CD4-positive, CD25-positive, alpha-beta regulatory T cell (primary cell): ENCODE measurements at regions not wholly inside any gene's neighbourhood (a gene's known extent, or its start where the extent isn't known, plus 50 kb on each side); places are given as distances from the start of the nearest gene placed in this dataset.

Source experiments
- ATAC-seq, 2 donors: fragments of 150-1000 bp; cut with Tn5 transposase; one replicate each; pipeline ENCODE4 v1.10.0; 2021; ENCODE audit warnings: low read depth in 2 of 2, moderate number of reproducible peaks in 2 of 2, moderate library complexity in 1 of 2
- DNase-seq, 3 donors: peaks; one replicate each; pipeline versions ENCODE4 v3.0.0 to v3.0.0-alpha.2; 2012 to 2022; ENCODE audit warnings: mixed read lengths in 1 of 3
- H3K27ac ChIP-seq: one replicate; pipeline ENCODE4 v1.7.0; 2013; ENCODE audit warnings: mild to moderate bottlenecking, low read length; ENCODE audit not compliant: insufficient read depth, poor library complexity, severe bottlenecking
- H3K27me3 ChIP-seq: one replicate; pipeline ENCODE4 v1.7.0; 2013; ENCODE audit warnings: low read length; ENCODE audit not compliant: control insufficient read depth, insufficient read depth
- H3K36me3 ChIP-seq: one replicate; pipeline ENCODE4 v1.7.0; 2013; ENCODE audit warnings: mild to moderate bottlenecking, low read length, moderate library complexity; ENCODE audit not compliant: control insufficient read depth, insufficient read depth
- H3K4me1 ChIP-seq: 2 replicates; pipeline ENCODE4 v1.7.0; 2013; ENCODE audit warnings: mild to moderate bottlenecking, low read length; ENCODE audit not compliant: insufficient read depth, control insufficient read depth, poor library complexity, severe bottlenecking
- H3K4me3 ChIP-seq: one replicate; pipeline ENCODE4 v1.7.0; 2013; ENCODE audit warnings: low read depth, mild to moderate bottlenecking, low read length, moderate library complexity
- H3K9me3 ChIP-seq, 2 experiments: 1 replicate in 1 of 2; 2 replicates in 1 of 2; pipeline ENCODE4 v1.7.0; 2013; ENCODE audit warnings: low read length in 2 of 2, mild to moderate bottlenecking in 1 of 2, moderate library complexity in 1 of 2; ENCODE audit not compliant: control insufficient read depth in 2 of 2
- H3K27ac Mint-ChIP-seq, 3 donors: one replicate each; pipeline ENCODE4 v1.8.0; 2020 to 2022; ENCODE audit warnings: mild to moderate bottlenecking in 3 of 3, mixed read lengths in 3 of 3, moderate library complexity in 2 of 3
- H3K27me3 Mint-ChIP-seq: one replicate; pipeline ENCODE4 v1.8.0; 2022; ENCODE audit warnings: mild to moderate bottlenecking, mixed read lengths
- H3K36me3 Mint-ChIP-seq: one replicate; pipeline ENCODE4 v1.8.0; 2020; ENCODE audit warnings: mixed read lengths
- H3K4me1 Mint-ChIP-seq, 4 donors: one replicate each; pipeline ENCODE4 v1.8.0; 2020 to 2022; ENCODE audit warnings: mixed read lengths in 4 of 4, mild to moderate bottlenecking in 1 of 4
- H3K4me3 Mint-ChIP-seq, 4 donors: one replicate each; pipeline ENCODE4 v1.8.0; 2020 to 2022; ENCODE audit warnings: mild to moderate bottlenecking in 4 of 4, mixed read lengths in 4 of 4, moderate library complexity in 3 of 4
- H3K9me3 Mint-ChIP-seq, 7 donors: one replicate each; pipeline ENCODE4 v1.8.0; 2020 to 2022; ENCODE audit warnings: mixed read lengths in 7 of 7, mild to moderate bottlenecking in 3 of 7, moderate library complexity in 2 of 7

- Mint-ChIP-seq H3K27ac (peak overlapping the region in 1 of 3 donors; percentile 16), H3K36me3 (no peaks in the 10 kb centered on the region), H3K4me1 (peaks cover 0 to 12% (median 5%) of the 10 kb centered on the region in 4 donors), H3K4me3 (no peak overlapping the region), H3K27me3 (no peaks in the 10 kb centered on the region), H3K9me3 (no peaks in the 10 kb centered on the region)
- Histone ChIP-seq H3K36me3 (no peaks in the 10 kb centered on the region), H3K27me3 (no peaks in the 10 kb centered on the region), H3K4me3 (no peak overlapping the region), H3K9me3 (no peaks in the 10 kb centered on the region), H3K27ac (no peak overlapping the region), H3K4me1 (peaks cover 8% of the 10 kb centered on the region)
- DNase-seq (no peak), ATAC-seq (no peak)
These were observed 112.8 kb downstream of the CDC42EP3 start for GRCh38 chr2:37558623-37559022.

- Mint-ChIP-seq H3K9me3 (no peaks in the 10 kb centered on the region), H3K27ac (no peak overlapping the region), H3K36me3 (no peaks in the 10 kb centered on the region), H3K4me1 (peaks cover 0 to 13% (median 5%) of the 10 kb centered on the region in 4 donors), H3K4me3 (no peak overlapping the region), H3K27me3 (no peaks in the 10 kb centered on the region)
- Histone ChIP-seq H3K27ac (no peak overlapping the region), H3K36me3 (no peaks in the 10 kb centered on the region), H3K9me3 (no peaks in the 10 kb centered on the region), H3K4me1 (peaks cover 5% of the 10 kb centered on the region), H3K27me3 (no peaks in the 10 kb centered on the region), H3K4me3 (no peak overlapping the region)
- ATAC-seq (no peak), DNase-seq (no peak)
These were observed 111.1 kb downstream of the CDC42EP3 start for GRCh38 chr2:37560241-37560848.

GRCh38 chr2:37560863-37561614, 110.4 kb downstream of the CDC42EP3 start:
- Histone ChIP-seq H3K36me3 (no peaks in the 10 kb centered on the region), H3K4me3 (no peak overlapping the region), H3K27ac (no peak overlapping the region), H3K4me1 (no peaks in the 10 kb centered on the region), H3K27me3 (no peaks in the 10 kb centered on the region), H3K9me3 (no peaks in the 10 kb centered on the region)
- ATAC-seq: no peak
- no peak overlapping the region for H3K27ac Mint-ChIP-seq
- H3K9me3 Mint-ChIP-seq: no peaks in the 10 kb centered on the region
- no peaks in the 10 kb centered on the region for H3K27me3 Mint-ChIP-seq
- H3K4me1 Mint-ChIP-seq: peaks cover 0 to 13% (median 5%) of the 10 kb centered on the region in 4 donors
- no peak overlapping the region for H3K4me3 Mint-ChIP-seq
- H3K36me3 Mint-ChIP-seq: no peaks in the 10 kb centered on the region
- DNase-seq: no peak

- no peaks in the 10 kb centered on the region for H3K4me1 ChIP-seq
- no peak overlapping the region for H3K4me3 ChIP-seq
- no peaks in the 10 kb centered on the region for H3K36me3 Mint-ChIP-seq
- no peaks in the 10 kb centered on the region for H3K36me3 ChIP-seq
- no peak overlapping the region for H3K4me3 Mint-ChIP-seq
- H3K9me3 ChIP-seq: no peaks in the 10 kb centered on the region
- H3K27ac ChIP-seq: no peak overlapping the region
- no peaks in the 10 kb centered on the region for H3K27me3 ChIP-seq
- ATAC-seq (peak; percentile 57 to 66), DNase-seq (no peak)
- H3K27me3 Mint-ChIP-seq: no peaks in the 10 kb centered on the region
- H3K4me1 Mint-ChIP-seq: peaks cover 0 to 13% (median 7%) of the 10 kb centered on the region in 4 donors
- H3K9me3 Mint-ChIP-seq: peaks cover 0 to 2% (median 0%) of the 10 kb centered on the region in 7 donors
- peak overlapping the region in 1 of 3 donors; percentile 32 for H3K27ac Mint-ChIP-seq
These were observed 109.5 kb downstream of the CDC42EP3 start for GRCh38 chr2:37561615-37562569.

- ATAC-seq (no peak), DNase-seq (no peak)
- no peaks in the 10 kb centered on the region for H3K36me3 Mint-ChIP-seq
- peaks cover 0 to 2% (median 0%) of the 10 kb centered on the region in 7 donors for H3K9me3 Mint-ChIP-seq
- no peak overlapping the region for H3K27ac ChIP-seq
- H3K27me3 ChIP-seq: no peaks in the 10 kb centered on the region
- H3K36me3 ChIP-seq: no peaks in the 10 kb centered on the region
- H3K27me3 Mint-ChIP-seq: no peaks in the 10 kb centered on the region
- no peak overlapping the region for H3K4me3 ChIP-seq
- no peaks in the 10 kb centered on the region for H3K9me3 ChIP-seq
- no peak overlapping the region for H3K27ac Mint-ChIP-seq
- H3K4me1 Mint-ChIP-seq: peaks cover 2 to 16% (median 9%) of the 10 kb centered on the region in 4 donors
- H3K4me3 Mint-ChIP-seq: no peak overlapping the region
- H3K4me1 ChIP-seq: peaks cover 2% of the 10 kb centered on the region
These were observed 107.9 kb downstream of the CDC42EP3 start for GRCh38 chr2:37563375-37564015.

- Mint-ChIP-seq H3K9me3 (peaks cover 0 to 2% (median 0%) of the 10 kb centered on the region in 7 donors), H3K4me3 (no peak overlapping the region), H3K4me1 (peaks cover 7 to 22% (median 14%) of the 10 kb centered on the region in 4 donors), H3K27ac (no peak overlapping the region), H3K36me3 (no peaks in the 10 kb centered on the region), H3K27me3 (no peaks in the 10 kb centered on the region)
- H3K9me3 ChIP-seq: no peaks in the 10 kb centered on the region
- H3K27me3 ChIP-seq: no peaks in the 10 kb centered on the region
- H3K4me1 ChIP-seq: peaks cover 11% of the 10 kb centered on the region
- no peak overlapping the region for H3K27ac ChIP-seq
- no peak overlapping the region for H3K4me3 ChIP-seq
- no peaks in the 10 kb centered on the region for H3K36me3 ChIP-seq
- ATAC-seq (no peak), DNase-seq (no peak)
These were observed 107.1 kb downstream of the CDC42EP3 start for GRCh38 chr2:37564356-37564755.

- H3K9me3 Mint-ChIP-seq: peaks cover 0 to 2% (median 0%) of the 10 kb centered on the region in 7 donors
- DNase-seq: no peak
- no peaks in the 10 kb centered on the region for H3K36me3 Mint-ChIP-seq
- Histone ChIP-seq H3K4me1 (peaks cover 11% of the 10 kb centered on the region), H3K9me3 (no peaks in the 10 kb centered on the region), H3K27ac (no peak overlapping the region), H3K27me3 (no peaks in the 10 kb centered on the region), H3K4me3 (no peak overlapping the region), H3K36me3 (no peaks in the 10 kb centered on the region)
- ATAC-seq: no peak
- peaks cover 7 to 22% (median 16%) of the 10 kb centered on the region in 4 donors for H3K4me1 Mint-ChIP-seq
- H3K4me3 Mint-ChIP-seq: no peak overlapping the region
- H3K27ac Mint-ChIP-seq: no peak overlapping the region
- peaks cover 5% of the 10 kb centered on the region for H3K27me3 Mint-ChIP-seq
These were observed 104.9 kb downstream of the CDC42EP3 start for GRCh38 chr2:37566517-37566981.
